T-cell (primary cell): ENCODE measurements at regions not wholly inside any gene's neighbourhood (a gene's known extent, or its start where the extent isn't known, plus 50 kb on each side); places are given as distances from the start of the nearest gene placed in this dataset.

ENCODE experiments used
- ATAC-seq, 4 experiments: fragments of 200-7000 bp in 3 of 4; fragments of 150-1000 bp in 1 of 4; cut with Tn5 transposase; replicated peaks in 1 of 4; 1 replicate in 3 of 4; 2 replicates in 1 of 4; pipeline ENCODE4 v1.10.0; 2021; ENCODE audit warnings: moderate library complexity in 3 of 4, mild to moderate bottlenecking in 2 of 4, moderate number of reproducible peaks in 1 of 4
- CTCF ChIA-PET, 2 donors: fragments of 300-600 bp; sonication (Branson Sonifier 250); formaldehyde crosslinking; loops; one replicate each; lab custom pipeline; 2022; ENCODE audit warnings: antibody characterized with exemption in 2 of 2; lab: Charles Lee
- POLR2A ChIA-PET, 2 donors: fragments of 300-600 bp; sonication (Branson Sonifier 250); formaldehyde crosslinking; loops; one replicate each; lab custom pipeline; 2022; ENCODE audit warnings: antibody characterized with exemption in 2 of 2; lab: Charles Lee
- DNase-seq, 35 experiments: peaks; one replicate each; pipeline versions ENCODE4 v3.0.0 to v3.0.0-alpha.2; 2013 to 2023
- H3K27ac ChIP-seq: one replicate; pipeline ENCODE4 v1.5.1; 2013; ENCODE audit warnings: low read length
- H3K27me3 ChIP-seq, 2 experiments: replicated peaks in 1 of 2; 1 replicate in 1 of 2; 2 replicates in 1 of 2; pipeline versions ENCODE4 v1.6.1 to v1.7.0; 2013; ENCODE audit warnings: low read length in 1 of 2, mixed read lengths in 1 of 2; ENCODE audit not compliant: control insufficient read depth in 2 of 2, insufficient read depth in 2 of 2; ENCODE audit errors: extremely low read depth in 1 of 2
- H3K36me3 ChIP-seq, 2 donors: 1 replicate in 1 of 2; 2 replicates in 1 of 2; pipeline versions ENCODE4 v1.6.1 to v1.7.0; 2013; ENCODE audit warnings: low read length in 1 of 2; ENCODE audit not compliant: control insufficient read depth in 2 of 2, insufficient read depth in 1 of 2; ENCODE audit errors: extremely low read depth in 1 of 2
- H3K4me1 ChIP-seq, 2 experiments: 1 replicate in 1 of 2; 2 replicates in 1 of 2; pipeline versions ENCODE4 v1.6.1 to v1.7.0; 2013; ENCODE audit warnings: low read length in 2 of 2, mixed read lengths in 1 of 2; ENCODE audit not compliant: insufficient read depth in 2 of 2, control insufficient read depth in 1 of 2; ENCODE audit errors: extremely low read depth in 1 of 2
- H3K4me3 ChIP-seq, 2 donors: 1 replicate in 1 of 2; 2 replicates in 1 of 2; pipeline versions ENCODE4 v1.5.1 to v1.7.0; 2013; ENCODE audit warnings: mild to moderate bottlenecking in 2 of 2, low read length in 1 of 2, moderate library complexity in 1 of 2; ENCODE audit not compliant: control insufficient read depth in 1 of 2; ENCODE audit errors: extremely low read depth in 1 of 2
- H3K9me3 ChIP-seq: 2 replicates; pipeline ENCODE4 v1.7.0; 2013
- H3K27ac Mint-ChIP-seq, 2 donors: one replicate each; pipeline ENCODE4 v1.8.0; 2020 to 2021; ENCODE audit warnings: mild to moderate bottlenecking in 2 of 2, mixed read lengths in 2 of 2
- H3K27me3 Mint-ChIP-seq, 2 donors: one replicate each; pipeline ENCODE4 v1.8.0; 2021 to 2022; ENCODE audit warnings: mixed read lengths in 2 of 2
- H3K36me3 Mint-ChIP-seq: one replicate; pipeline ENCODE4 v1.8.0; 2021; ENCODE audit warnings: mixed read lengths
- H3K4me1 Mint-ChIP-seq, 3 donors: one replicate each; pipeline ENCODE4 v1.8.0; 2020 to 2022; ENCODE audit warnings: mixed read lengths in 3 of 3, mild to moderate bottlenecking in 1 of 3
- H3K4me3 Mint-ChIP-seq, 3 donors: one replicate each; pipeline ENCODE4 v1.8.0; 2020 to 2022; ENCODE audit warnings: mild to moderate bottlenecking in 3 of 3, mixed read lengths in 3 of 3, moderate library complexity in 3 of 3
- H3K9me3 Mint-ChIP-seq, 3 donors: one replicate each; pipeline ENCODE4 v1.8.0; 2020 to 2022; ENCODE audit warnings: mixed read lengths in 3 of 3
- WGBS: methylation state at CpG from one replicate; pipeline ENCODE4 v1.1.5; 2013; ENCODE audit warnings: missing lambda C conversion rate; ENCODE audit not compliant: insufficient coverage; 5-methylcytosine and 5-hydroxymethylcytosine counted together

GRCh38 chr2:118221536-118222272 lies 133.4 kb downstream of the INSIG2 start:
- Histone ChIP-seq H3K4me1 (peaks cover 9 to 17% of the 10 kb centered on the region in 2 experiments), H3K9me3 (no peaks in the 10 kb centered on the region), H3K4me3 (no peak overlapping the region), H3K36me3 (no peaks in the 10 kb centered on the region), H3K27ac (no peak overlapping the region), H3K27me3 (peaks cover 17 to 31% of the 10 kb centered on the region in 2 experiments)
- H3K4me3 Mint-ChIP-seq, result peak overlapping the region in 1 of 3 donors; percentile 87
- no peak overlapping the region for H3K27ac Mint-ChIP-seq
- peaks cover 21 to 29% (median 28%) of the 10 kb centered on the region in 3 donors for H3K4me1 Mint-ChIP-seq
- POLR2A ChIA-PET, result no interaction called here
- CTCF ChIA-PET, result interaction anchor here (0.5 to 3.6 kb wide), 15 partner anchors 8 to 643 kb away, joined by 3 to 30 read pairs (median 3); partner anchors contain the start of gene DDX18 (in 1 of the 2)
- ATAC-seq (peak; percentile 58 to 67 (median 65)), DNase-seq (peak in 15 of 35 experiments; percentile 6 to 76 (median 19))
- no peaks in the 10 kb centered on the region for H3K9me3 Mint-ChIP-seq
- WGBS, result no CpG with 5 or more reads among the region's 10 CpGs
- peaks cover 45 to 67% of the 10 kb centered on the region in 2 donors for H3K27me3 Mint-ChIP-seq
- H3K36me3 Mint-ChIP-seq, result no peaks in the 10 kb centered on the region

GRCh38 chr2:118219611-118220010 lies 131.3 kb downstream of the INSIG2 start:
- Histone ChIP-seq H3K4me3 (no peak overlapping the region), H3K27ac (no peak overlapping the region), H3K27me3 (peaks cover 21 to 22% of the 10 kb centered on the region in 2 experiments), H3K36me3 (no peaks in the 10 kb centered on the region), H3K4me1 (peaks cover 9 to 14% of the 10 kb centered on the region in 2 experiments), H3K9me3 (no peaks in the 10 kb centered on the region)
- no peak overlapping the region for H3K4me3 Mint-ChIP-seq
- H3K27me3 Mint-ChIP-seq, result peaks cover 34 to 58% of the 10 kb centered on the region in 2 donors
- H3K9me3 Mint-ChIP-seq, result no peaks in the 10 kb centered on the region
- ChIA-PET POLR2A (no interaction called here), CTCF (no interaction called here)
- H3K27ac Mint-ChIP-seq, result no peak overlapping the region
- H3K36me3 Mint-ChIP-seq, result no peaks in the 10 kb centered on the region
- no CpG with 5 or more reads among the region's 1 CpG for WGBS
- no peak for DNase-seq
- H3K4me1 Mint-ChIP-seq, result peaks cover 14 to 23% (median 21%) of the 10 kb centered on the region in 3 donors
- ATAC-seq, result no peak

- 80% methylated on average over 1 of the region's 3 CpGs for WGBS
- peaks cover 4 to 20% of the 10 kb centered on the region in 2 experiments for H3K27me3 ChIP-seq
- POLR2A ChIA-PET, result interaction anchor here in 1 of 2 donors (0.7 kb wide), 1 partner anchor 490 kb away, joined by 4 read pairs; no protein-coding TSS in a partner anchor
- DNase-seq (no peak), ATAC-seq (no peak)
- H3K36me3 ChIP-seq, result no peaks in the 10 kb centered on the region
- H3K4me1 ChIP-seq, result no peaks in the 10 kb centered on the region
- no peaks in the 10 kb centered on the region for H3K9me3 Mint-ChIP-seq
- peaks cover 29 to 51% of the 10 kb centered on the region in 2 donors for H3K27me3 Mint-ChIP-seq
- H3K4me3 Mint-ChIP-seq, result no peak overlapping the region
- H3K36me3 Mint-ChIP-seq, result no peaks in the 10 kb centered on the region
- CTCF ChIA-PET, result interaction anchor here (0.5 to 1.7 kb wide), 4 partner anchors 54 to 639 kb away, joined by 3 to 6 read pairs (median 4); partner anchors contain the start of gene DDX18 (in 1 of the 2)
- H3K9me3 ChIP-seq, result no peaks in the 10 kb centered on the region
- H3K27ac ChIP-seq, result no peak overlapping the region
- no peaks in the 10 kb centered on the region for H3K4me1 Mint-ChIP-seq
- H3K4me3 ChIP-seq, result no peak overlapping the region
- H3K27ac Mint-ChIP-seq, result no peak overlapping the region
Observed at GRCh38 chr2:118216224-118216623, 128.0 kb downstream of the INSIG2 start.

GRCh38 chr2:118209727-118210126 lies 121.5 kb downstream of the INSIG2 start:
- Mint-ChIP-seq H3K4me1 (no peaks in the 10 kb centered on the region), H3K4me3 (no peak overlapping the region), H3K27ac (no peak overlapping the region), H3K27me3 (peaks cover 34 to 59% of the 10 kb centered on the region in 2 donors), H3K36me3 (no peaks in the 10 kb centered on the region), H3K9me3 (no peaks in the 10 kb centered on the region)
- Histone ChIP-seq H3K9me3 (no peaks in the 10 kb centered on the region), H3K4me3 (no peak overlapping the region), H3K36me3 (no peaks in the 10 kb centered on the region), H3K27ac (no peak overlapping the region), H3K4me1 (no peaks in the 10 kb centered on the region), H3K27me3 (peaks cover 6 to 16% of the 10 kb centered on the region in 2 experiments)
- CTCF ChIA-PET, result no interaction called here
- POLR2A ChIA-PET, result interaction anchor here in 1 of 2 donors (0.5 kb wide), 1 partner anchor 14 kb away, joined by 7 read pairs; no protein-coding TSS in a partner anchor
- DNase-seq, result no peak
- ATAC-seq, result no peak
- WGBS, result no CpG with 5 or more reads among the region's 1 CpG

DNA sequence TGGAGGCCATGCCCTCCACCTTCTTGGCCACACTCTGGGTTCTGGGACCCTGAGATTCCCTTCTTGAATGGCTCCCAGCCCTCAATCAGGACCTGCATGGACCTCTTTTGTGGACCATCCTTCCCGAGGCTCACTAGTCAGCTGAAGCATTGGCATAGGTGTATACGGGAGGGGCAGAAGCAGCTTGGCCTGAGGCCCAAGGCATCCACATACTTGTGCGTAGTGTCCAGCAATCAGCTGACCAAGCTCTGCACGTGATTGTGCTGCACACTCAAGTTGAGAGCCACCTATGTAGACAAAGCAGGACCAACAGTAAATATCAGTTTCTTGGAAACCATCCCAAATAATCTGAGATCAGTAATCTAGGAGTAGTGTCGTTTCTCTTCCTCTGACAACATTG lies 119.6 kb downstream of the INSIG2 start:
- Mint-ChIP-seq H3K36me3 (no peaks in the 10 kb centered on the region), H3K4me3 (no peak overlapping the region), H3K27me3 (peaks cover 35 to 60% of the 10 kb centered on the region in 2 donors), H3K9me3 (no peaks in the 10 kb centered on the region), H3K27ac (no peak overlapping the region), H3K4me1 (peaks cover 0 to 3% (median 3%) of the 10 kb centered on the region in 3 donors)
- ChIA-PET POLR2A (interaction anchor here in 1 of 2 donors (0.6 kb wide), 1 partner anchor 100 kb away, joined by 3 read pairs; no protein-coding TSS in a partner anchor), CTCF (interaction anchor here (0.6 to 1.2 kb wide), 3 partner anchors 9 to 631 kb away, joined by 4 to 13 read pairs (median 6); no protein-coding TSS in a partner anchor)
- no peaks in the 10 kb centered on the region for H3K36me3 ChIP-seq
- ATAC-seq, result no peak
- no peak for DNase-seq
- no peaks in the 10 kb centered on the region for H3K9me3 ChIP-seq
- no peak overlapping the region for H3K4me3 ChIP-seq
- peaks cover 6 to 22% of the 10 kb centered on the region in 2 experiments for H3K27me3 ChIP-seq
- no peaks in the 10 kb centered on the region for H3K4me1 ChIP-seq
- H3K27ac ChIP-seq, result no peak overlapping the region
- 62% methylated on average over 2 of the region's 5 CpGs for WGBS

DNA sequence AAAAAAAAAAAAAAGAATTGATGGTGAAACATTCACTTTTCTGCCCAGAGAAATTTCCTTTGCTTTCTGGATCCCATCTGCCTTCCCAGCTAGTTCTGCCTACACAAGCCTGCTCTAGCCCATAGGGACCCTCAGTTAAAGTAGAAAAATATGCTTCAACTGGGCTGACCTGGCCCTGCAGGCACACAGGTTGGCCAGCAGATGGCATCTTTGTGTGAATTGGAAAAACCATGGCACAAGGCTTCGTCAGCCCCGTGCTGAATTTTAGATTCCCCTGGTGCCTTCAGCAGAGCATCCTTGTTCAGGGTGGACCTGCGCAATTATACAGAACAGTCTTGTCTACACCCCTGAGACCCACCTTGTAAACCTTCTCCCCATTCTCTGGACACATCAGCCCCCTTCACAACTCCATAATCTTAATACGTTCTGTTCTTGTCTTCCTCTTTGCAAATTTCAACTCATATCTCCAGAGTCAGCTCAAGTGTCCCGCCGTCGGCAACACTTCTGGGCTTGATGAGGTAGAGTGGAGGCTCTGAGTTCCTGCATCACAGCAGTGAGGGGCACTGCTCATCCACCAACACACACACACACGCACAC lies 114.5 kb downstream of the INSIG2 start:
- 21% methylated on average over 3 of the region's 8 CpGs for WGBS

More for the DNA sequence above, 114.5 kb downstream of the INSIG2 start:
- H3K36me3 ChIP-seq, result no peaks in the 10 kb centered on the region
- ChIA-PET CTCF (interaction anchor here (0.6 to 1.7 kb wide), 5 partner anchors 9 to 690 kb away, joined by 3 to 5 read pairs (median 4); no protein-coding TSS in a partner anchor), POLR2A (no interaction called here)
- no peak overlapping the region for H3K4me3 ChIP-seq
- no peaks in the 10 kb centered on the region for H3K9me3 ChIP-seq
- peak; percentile 83 to 92 (median 86) for ATAC-seq
- H3K36me3 Mint-ChIP-seq, result no peaks in the 10 kb centered on the region
- H3K27ac ChIP-seq, result no peak overlapping the region
- no peaks in the 10 kb centered on the region for H3K9me3 Mint-ChIP-seq
- H3K27me3 Mint-ChIP-seq, result peaks cover 32 to 34% of the 10 kb centered on the region in 2 donors
- H3K4me1 Mint-ChIP-seq, result peaks cover 0 to 6% (median 6%) of the 10 kb centered on the region in 3 donors
- H3K4me1 ChIP-seq, result peaks cover 0 to 3% of the 10 kb centered on the region in 2 experiments
- H3K27ac Mint-ChIP-seq, result peak overlapping the region; percentile 36 to 62
- peak overlapping the region in 2 of 3 donors; percentile 5 to 20 for H3K4me3 Mint-ChIP-seq
- DNase-seq, result peak in 32 of 35 experiments; percentile 18 to 68 (median 42)
- H3K27me3 ChIP-seq, result peaks cover 0 to 33% of the 10 kb centered on the region in 2 experiments
